ENCODE measurements at regions not wholly inside any gene's neighbourhood (a gene's known extent, or its start where the extent isn't known, plus 50 kb on each side); places are given as distances from the start of the nearest gene placed in this dataset.

GRCh38 chr10:112004075-112004474 lies 179.5 kb downstream of the GPAM start:
- BruUV-seq (replicated peaks) = no TSS peak
- CTCF ChIA-PET = no interaction called here
- no peak for DNase-seq (ENCODE audit: low read depth, low spot score)
- Histone ChIP-seq H3K27me3 (replicated peaks in 1 of 2; ENCODE audit: control insufficient read depth in 2 of 2, insufficient read depth in 2 of 2, low read length in 1 of 2) (no peaks in the 10 kb centered on the region; a peak in 1 of 4 replicates), H4K20me1 (ENCODE audit: control insufficient read depth, insufficient read depth) (no peaks in the 10 kb centered on the region), H3K36me3 (ENCODE audit: control insufficient read depth in 2 of 2, insufficient read depth in 2 of 2, low read length in 1 of 2) (no peaks in the 10 kb centered on the region), H2AFZ (ENCODE audit: control insufficient read depth, low read depth, low read length) (no peak overlapping the region), H3K9me3 (replicated peaks; ENCODE audit: control insufficient read depth, insufficient read depth, low read length) (no peaks in the 10 kb centered on the region), H3K79me2 (ENCODE audit: control insufficient read depth, insufficient read depth, low read length) (no peaks in the 10 kb centered on the region), H3K9ac (ENCODE audit: control insufficient read depth, insufficient read depth, low read length) (no peak overlapping the region), H3K27ac (ENCODE audit: control insufficient read depth, insufficient read depth) (no peak overlapping the region), H3K4me3 (no peak overlapping the region), H3K4me1 (ENCODE audit: control insufficient read depth, insufficient read depth, low read length) (no peaks in the 10 kb centered on the region), H3K4me2 (ENCODE audit: control insufficient read depth, insufficient read depth) (no peak overlapping the region)
- SMC1A ChIA-PET (ENCODE audit: uncharacterized antibody, unreplicated experiment) = no interaction called here
- FAIRE-seq = no peak
- RAD21 ChIA-PET (ENCODE audit: unreplicated experiment) = no interaction called here
- ATAC-seq = no peak
- intact Hi-C loops (cut with micrococcal nuclease; ENCODE audit: unreplicated experiment) (no loop called here), in situ Hi-C loops (cut with MboI) (no loop called here)
- 1% methylated on average over 4 of the region's 4 CpGs for WGBS (ENCODE audit: insufficient coverage, insufficient replicate concordance, low lambda C conversion rate, missing lambda C conversion rate)
- POLR2A ChIA-PET = no interaction called here
- TF ChIP-seq MYB (IDR thresholded peaks at IDR 0.05; ENCODE audit: borderline replicate concordance, low read depth, low read length) (no peak), IRF3 (IDR thresholded peaks at IDR 0.05) (no peak), SP1 (IDR thresholded peaks at IDR 0.05; ENCODE audit: low read depth, low read length) (no peak), ZBTB40 (IDR thresholded peaks at IDR 0.05; ENCODE audit: borderline replicate concordance) (no peak), EZH2 (IDR thresholded peaks at IDR 0.05; ENCODE audit: borderline replicate concordance, control insufficient read depth, low read depth, low read length) (no peak)
